Anterior cingulate cortex (tissue), 58 donors: ENCODE measurements at regions not wholly inside any gene's neighbourhood (a gene's known extent, or its start where the extent isn't known, plus 50 kb on each side); places are given as distances from the start of the nearest gene placed in this dataset.

Experiments used
- DNase-seq, 58 donors: peaks; one replicate each; lab custom pipeline; 2025; lab: John Stamatoyannopoulos, UW

- DNase-seq, result no peak
Measured at GRCh38 chr5:153425914-153426313, 64.6 kb upstream of the GRIA1 start.

- no peak for DNase-seq
Measured at GRCh38 chr5:153429761-153430380, 60.6 kb upstream of the GRIA1 start.

- DNase-seq, result peak in 5 of 58 donors; percentile 1 to 13 (median 12)
Measured at GRCh38 chr5:153432583-153432982, 57.9 kb upstream of the GRIA1 start.

- DNase-seq, result no peak
Measured at GRCh38 chr5:153437251-153437650, 53.2 kb upstream of the GRIA1 start.

DNA sequence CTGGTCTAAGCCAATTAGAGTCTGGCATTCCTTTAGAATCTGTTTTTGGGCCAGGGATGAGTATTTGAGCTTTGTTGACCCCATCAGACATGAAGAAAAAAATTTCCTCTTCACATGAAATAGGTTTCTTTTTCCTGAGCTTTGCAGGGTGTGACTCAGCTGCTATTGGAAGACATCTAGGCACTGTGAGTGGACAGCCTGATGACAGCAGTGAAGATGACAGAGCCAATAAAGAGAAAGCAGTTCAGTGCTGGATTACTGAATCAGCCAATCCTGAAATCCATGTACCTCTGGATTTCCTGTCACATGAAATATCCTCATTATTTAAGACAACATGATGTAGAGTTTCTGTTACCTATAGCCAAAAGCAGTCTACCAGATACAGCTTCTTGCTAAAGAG is 51.3 kb upstream of the GRIA1 start:
- DNase-seq, result no peak
